GM10266 (cell line): ENCODE measurements at regions not wholly inside any gene's neighbourhood (a gene's known extent, or its start where the extent isn't known, plus 50 kb on each side); places are given as distances from the start of the nearest gene placed in this dataset.
A peak's percentile ranks its signal among the peaks of the same experiment; 100 is the strongest.

ENCODE experiments used
- DNase-seq: peaks from one replicate; pipeline ENCODE4 v3.0.0; 2012; ENCODE audit errors: extremely low spot score
- CTCF ChIP-seq: IDR thresholded peaks from 2 replicates; pipeline ENCODE4 v1.5.1; 2012; ENCODE audit warnings: mild to moderate bottlenecking, low read depth; ENCODE audit not compliant: control insufficient read depth, insufficient read depth; ENCODE audit errors: missing control alignments

DNA sequence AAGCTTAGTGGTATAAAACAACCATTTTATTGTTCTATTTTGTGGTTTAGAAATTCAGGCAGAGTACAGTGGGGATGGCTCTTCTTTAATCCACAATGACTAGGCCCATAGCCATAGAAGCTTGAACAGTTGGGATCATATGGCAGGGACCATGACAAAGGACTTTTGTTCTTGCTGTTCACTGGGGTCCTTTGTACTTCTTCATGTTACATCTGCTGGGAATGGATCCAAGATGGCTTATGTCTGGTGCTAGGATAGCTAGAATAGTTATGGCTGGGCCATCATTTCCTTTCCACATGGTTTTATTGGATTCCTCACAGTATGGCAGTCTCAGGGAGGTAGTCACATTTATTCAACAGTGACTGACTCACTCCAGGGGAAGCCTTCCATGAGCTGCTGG is 427.9 kb upstream of the AGTR1 start:
- DNase-seq = no peak
- TF ChIP-seq CTCF = no peak

DNA sequence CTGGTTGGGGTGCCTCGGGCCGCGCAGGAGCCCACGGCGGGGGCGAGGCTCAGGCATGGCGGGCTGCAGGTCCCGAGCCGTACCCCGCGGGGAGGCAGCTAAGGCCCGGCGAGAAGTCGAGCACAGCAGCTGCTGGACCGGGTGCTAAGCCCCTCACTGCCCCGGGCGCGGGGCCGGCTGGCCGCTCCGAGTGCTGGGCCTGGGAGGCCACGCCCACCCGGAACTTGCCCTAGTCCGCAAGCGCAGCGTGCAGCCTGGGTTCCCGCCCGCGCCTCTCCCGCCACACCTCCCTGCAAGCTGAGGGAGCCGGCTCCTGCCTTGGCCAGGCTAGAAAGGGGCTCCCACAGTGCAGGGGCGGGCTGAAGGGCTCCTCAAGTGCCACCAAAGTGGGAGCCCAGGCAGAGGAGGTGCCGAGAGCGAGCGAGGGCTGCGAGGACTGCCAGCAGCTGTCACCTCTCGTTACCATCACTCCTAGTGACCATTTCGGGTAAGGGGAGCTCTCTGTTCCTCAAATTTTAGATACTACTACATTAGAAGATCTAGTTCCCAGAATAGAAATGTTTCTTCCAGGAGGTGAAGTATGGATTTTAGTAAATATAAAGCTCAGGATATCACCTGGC is 417.0 kb upstream of the AGTR1 start:
- no peak for DNase-seq

DNA sequence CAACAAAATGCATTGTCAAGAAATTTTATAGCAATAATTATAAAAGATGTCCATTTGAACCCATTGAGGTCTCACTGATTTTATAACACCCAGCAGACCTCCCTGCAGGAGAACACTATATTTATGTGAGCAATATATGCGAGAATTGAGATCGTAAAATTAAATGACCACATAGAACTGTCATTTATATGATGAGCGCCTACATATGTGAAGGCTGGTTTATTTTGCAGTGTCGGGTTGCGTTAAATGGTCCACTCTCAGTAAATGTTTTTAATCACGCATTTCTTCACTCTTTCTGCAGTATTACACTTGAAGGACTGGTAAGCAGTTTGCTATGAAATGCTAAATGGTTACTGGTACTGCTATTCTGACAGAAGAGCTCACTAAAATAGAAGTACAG is 408.5 kb upstream of the AGTR1 start:
- no peak for TF ChIP-seq CTCF
- no peak for DNase-seq

More for the DNA sequence above, 417.0 kb upstream of the AGTR1 start:
- TF ChIP-seq CTCF = no peak

- no peak for TF ChIP-seq CTCF
- DNase-seq = no peak
Observed at GRCh38 chr3:148297013-148297412, 400.7 kb upstream of the AGTR1 start.

DNA sequence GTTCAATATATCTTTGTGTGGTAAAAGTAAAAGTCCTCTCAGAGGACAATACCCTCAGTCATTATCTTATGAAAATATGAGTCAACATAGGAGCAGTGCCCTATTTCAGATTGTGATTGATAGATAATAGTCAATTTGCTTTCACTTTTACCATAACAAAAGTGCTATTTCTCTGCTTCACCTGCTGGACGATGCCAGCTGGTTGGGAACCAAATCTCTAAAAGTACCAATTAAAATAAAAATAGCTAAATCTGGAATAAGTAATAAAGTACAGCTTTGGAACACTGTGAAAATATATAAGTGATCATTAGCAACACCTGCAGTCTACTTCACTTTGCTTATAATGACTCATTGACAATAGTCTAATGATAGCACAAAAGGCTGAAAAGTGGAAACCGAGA is 390.3 kb upstream of the AGTR1 start:
- TF ChIP-seq CTCF = no peak
- no peak for DNase-seq

GRCh38 chr3:148309390-148310035 is 388.2 kb upstream of the AGTR1 start:
- DNase-seq = peak; percentile 20
- peak; percentile 75 for TF ChIP-seq CTCF

DNA sequence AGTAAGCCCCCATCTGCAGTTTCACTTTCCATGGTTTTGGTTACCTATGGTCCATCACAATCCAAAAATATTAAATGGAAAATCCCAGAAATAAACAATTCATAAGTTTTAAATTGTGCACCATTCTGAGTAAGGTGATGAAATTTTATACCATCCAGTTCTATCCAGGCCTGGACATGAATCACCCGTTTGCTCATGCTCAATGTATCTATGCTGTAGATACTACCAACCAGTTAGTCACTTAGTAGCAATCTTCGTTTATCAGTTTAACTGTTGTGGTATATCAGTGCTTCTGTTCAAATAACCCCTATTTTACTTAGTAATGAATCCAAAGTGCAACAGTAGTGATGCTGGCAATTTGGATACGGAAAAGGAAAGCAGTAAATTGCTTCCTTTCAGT is 381.9 kb upstream of the AGTR1 start:
- TF ChIP-seq CTCF = no peak
- DNase-seq = no peak
